ENCODE measurements at regions not wholly inside any gene's neighbourhood (a gene's known extent, or its start where the extent isn't known, plus 50 kb on each side); places are given as distances from the start of the nearest gene placed in this dataset.
A peak's percentile ranks its signal among the peaks of the same experiment; 100 is the strongest.

DNA sequence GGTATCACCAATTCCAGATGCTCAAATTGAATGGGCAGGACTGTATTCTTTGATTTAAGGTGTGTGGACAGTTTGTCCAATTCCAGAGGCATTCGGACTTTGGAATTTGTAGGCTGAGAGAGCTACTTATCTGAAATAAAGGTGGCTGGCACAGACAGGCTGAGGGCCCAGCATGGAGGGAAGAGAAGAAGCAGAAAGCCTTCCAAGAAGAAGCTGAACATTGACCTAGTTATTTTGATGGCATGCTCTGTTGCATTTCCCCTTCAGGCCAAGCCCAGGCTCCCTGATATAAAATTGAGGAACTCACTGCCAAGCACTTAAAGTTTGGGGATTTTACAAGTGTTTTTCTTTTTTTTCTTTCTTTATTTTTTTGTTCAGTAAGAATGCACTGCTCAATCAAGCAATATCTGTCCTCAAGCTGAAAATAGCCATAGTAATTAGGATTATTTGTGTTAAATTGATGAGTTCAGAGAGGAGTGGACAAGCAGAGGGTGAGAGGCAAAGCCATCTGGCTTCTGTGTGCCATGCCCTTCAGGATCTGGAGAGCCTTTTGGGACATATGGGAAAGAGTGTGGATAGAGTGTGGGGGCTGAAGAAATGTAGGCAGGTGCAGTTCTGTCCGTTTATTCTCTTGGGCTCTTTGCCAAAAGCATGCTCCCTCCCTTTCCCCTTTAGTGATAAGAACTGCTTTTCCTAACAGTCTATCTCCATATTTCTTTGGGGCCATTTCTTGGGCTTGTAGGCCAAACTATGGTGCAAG, 148.9 kb downstream of the OXSM start:
- DNase-seq (ENCODE audit: low spot score in 2 of 2), result no peak
- in situ Hi-C loops (cut with MboI; ENCODE audit: low sequenced_read_pairs), result loop anchor here (25.0 kb wide), 1 partner anchor 774 kb away; no protein-coding TSS in a partner anchor
- H3K9me3 ChIP-seq, result no peaks in the 10 kb centered on the region
- H3K27me3 ChIP-seq (ENCODE audit: low read depth), result no peaks in the 10 kb centered on the region
- H3K4me1 ChIP-seq, result no peaks in the 10 kb centered on the region
- no peaks in the 10 kb centered on the region for H3K36me3 ChIP-seq (replicated peaks)
- H3K4me3 ChIP-seq, result no peak overlapping the region

GRCh38 chr3:25940935-25941334, 151.0 kb downstream of the OXSM start:
- no peaks in the 10 kb centered on the region for H3K4me1 ChIP-seq
- no peaks in the 10 kb centered on the region for H3K36me3 ChIP-seq (replicated peaks)
- no peak for DNase-seq (ENCODE audit: low spot score in 2 of 2)
- H3K9me3 ChIP-seq, result no peaks in the 10 kb centered on the region
- no peak overlapping the region for H3K4me3 ChIP-seq
- no peaks in the 10 kb centered on the region for H3K27me3 ChIP-seq (ENCODE audit: low read depth)
- in situ Hi-C loops (cut with MboI; ENCODE audit: low sequenced_read_pairs), result loop anchor here (25.0 kb wide), 1 partner anchor 771 kb away; no protein-coding TSS in a partner anchor

DNA sequence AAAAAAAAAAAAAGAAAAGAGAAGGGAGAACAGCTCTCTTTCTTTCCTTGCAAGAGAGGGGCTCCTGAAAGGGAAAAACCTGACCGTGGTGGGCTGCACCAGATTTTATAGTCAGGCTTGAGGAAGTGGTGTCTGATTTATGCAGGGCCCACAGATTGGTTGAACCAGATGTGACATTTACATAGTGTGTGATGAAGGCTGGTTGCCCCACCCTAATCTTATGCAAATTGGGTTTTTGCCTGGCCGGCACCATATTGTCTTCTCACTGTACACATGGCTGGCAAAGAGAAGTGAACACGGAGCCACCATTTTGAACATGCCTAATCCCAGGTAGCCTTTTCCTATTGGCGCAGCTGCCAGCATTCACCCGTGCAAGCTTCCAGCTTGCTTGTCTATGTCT, 154.4 kb downstream of the OXSM start:
- H3K4me1 ChIP-seq, result no peaks in the 10 kb centered on the region
- DNase-seq (ENCODE audit: low spot score in 2 of 2), result no peak

DNA sequence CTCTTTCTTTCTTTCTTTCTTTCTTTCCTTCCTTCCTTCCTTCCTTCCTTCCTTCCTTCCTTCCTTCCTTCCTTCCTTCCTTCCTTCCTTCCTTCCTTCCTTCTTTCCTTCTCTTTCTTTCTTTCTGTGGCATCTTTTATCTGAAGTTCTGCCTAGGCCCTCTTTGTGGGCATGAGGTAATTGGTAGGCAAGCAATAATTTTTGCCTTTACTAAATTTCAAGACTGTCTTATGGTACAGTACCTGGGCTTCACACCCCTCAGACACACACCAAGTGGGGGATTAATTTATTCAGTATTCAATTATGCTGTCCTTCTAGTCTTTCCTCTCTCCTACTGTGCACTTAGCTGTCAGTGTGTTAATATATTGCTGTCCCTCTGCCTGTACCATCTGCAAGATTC, 155.5 kb downstream of the OXSM start:
- Histone ChIP-seq H3K4me1 (no peaks in the 10 kb centered on the region), H3K4me3 (no peak overlapping the region), H3K36me3 (replicated peaks) (no peaks in the 10 kb centered on the region), H3K9me3 (no peaks in the 10 kb centered on the region), H3K27me3 (ENCODE audit: low read depth) (peaks cover 4% of the 10 kb centered on the region; the same call in 1 of the 2 replicates)
- no peak for DNase-seq (ENCODE audit: low spot score in 2 of 2)
- in situ Hi-C loops (cut with MboI; ENCODE audit: low sequenced_read_pairs), result loop anchor here (25.0 kb wide), 1 partner anchor 767 kb away; no protein-coding TSS in a partner anchor

More for the DNA sequence above, 154.4 kb downstream of the OXSM start:
- in situ Hi-C loops (cut with MboI; ENCODE audit: low sequenced_read_pairs), result loop anchor here (25.0 kb wide), 1 partner anchor 768 kb away; no protein-coding TSS in a partner anchor
- Histone ChIP-seq H3K9me3 (no peaks in the 10 kb centered on the region), H3K4me3 (no peak overlapping the region), H3K27me3 (ENCODE audit: low read depth) (peaks cover 4% of the 10 kb centered on the region; the same call in 1 of the 2 replicates), H3K36me3 (replicated peaks) (no peaks in the 10 kb centered on the region)

DNA sequence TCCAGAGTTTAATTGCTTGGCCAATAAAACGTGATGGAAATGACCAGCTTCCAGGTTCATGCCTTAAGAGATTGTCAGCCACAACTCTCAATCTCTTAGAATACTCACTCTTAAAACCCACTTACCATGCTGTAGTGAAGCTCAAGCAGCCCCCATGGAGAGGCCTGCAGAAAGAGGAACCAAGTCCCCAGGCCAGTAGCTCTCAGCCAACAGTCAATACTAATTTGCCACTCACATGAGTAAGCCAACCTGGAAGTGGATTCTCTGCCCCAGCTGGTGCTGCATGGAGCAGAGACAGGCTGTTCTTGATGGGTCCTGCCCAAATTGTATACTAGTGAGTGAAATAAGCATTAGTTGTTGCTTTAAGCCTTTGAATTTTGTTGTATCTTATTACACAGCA, 155.9 kb downstream of the OXSM start:
- DNase-seq (ENCODE audit: low spot score in 2 of 2), result no peak
- Histone ChIP-seq H3K27me3 (ENCODE audit: low read depth) (peaks cover 4% of the 10 kb centered on the region; the same call in 1 of the 2 replicates), H3K4me1 (no peaks in the 10 kb centered on the region), H3K36me3 (replicated peaks) (no peaks in the 10 kb centered on the region), H3K9me3 (no peaks in the 10 kb centered on the region), H3K4me3 (no peak overlapping the region)
- in situ Hi-C loops (cut with MboI; ENCODE audit: low sequenced_read_pairs), result loop anchor here (25.0 kb wide), 1 partner anchor 766 kb away; no protein-coding TSS in a partner anchor

- DNase-seq (ENCODE audit: low spot score in 2 of 2), result no peak
- Histone ChIP-seq H3K9me3 (no peaks in the 10 kb centered on the region), H3K36me3 (replicated peaks) (no peaks in the 10 kb centered on the region), H3K4me3 (no peak overlapping the region), H3K27me3 (ENCODE audit: low read depth) (peaks cover 7% of the 10 kb centered on the region), H3K4me1 (no peaks in the 10 kb centered on the region)
- in situ Hi-C loops (cut with MboI; ENCODE audit: low sequenced_read_pairs), result no loop called here
Observed at GRCh38 chr3:25952133-25952532, 162.2 kb downstream of the OXSM start.

DNA sequence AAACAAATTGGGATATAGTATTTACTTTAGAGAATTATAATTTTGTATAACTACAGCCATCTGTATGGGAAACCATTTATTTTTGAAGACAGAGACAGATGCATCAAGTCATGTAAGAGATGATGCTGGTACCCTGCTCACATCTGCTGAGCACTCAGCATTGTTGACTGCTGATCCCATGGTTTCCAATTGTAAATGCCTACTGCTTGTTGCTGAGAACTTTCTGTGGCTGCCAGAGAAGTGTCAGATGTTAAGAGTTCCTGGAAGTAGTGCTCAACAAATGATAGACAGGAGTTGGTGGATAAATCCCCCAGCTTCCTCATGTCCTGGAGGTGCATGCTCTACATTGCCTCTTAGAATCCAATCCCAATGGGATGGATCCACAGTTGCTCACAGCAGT, 167.1 kb downstream of the OXSM start:
- no peak for DNase-seq (ENCODE audit: low spot score in 2 of 2)
- H3K4me1 ChIP-seq, result no peaks in the 10 kb centered on the region
- H3K27me3 ChIP-seq (ENCODE audit: low read depth), result peaks cover 3% of the 10 kb centered on the region; the same call in 1 of the 2 replicates
- no peaks in the 10 kb centered on the region for H3K36me3 ChIP-seq (replicated peaks)
- in situ Hi-C loops (cut with MboI; ENCODE audit: low sequenced_read_pairs), result no loop called here
- H3K9me3 ChIP-seq, result no peaks in the 10 kb centered on the region
- no peak overlapping the region for H3K4me3 ChIP-seq

DNA sequence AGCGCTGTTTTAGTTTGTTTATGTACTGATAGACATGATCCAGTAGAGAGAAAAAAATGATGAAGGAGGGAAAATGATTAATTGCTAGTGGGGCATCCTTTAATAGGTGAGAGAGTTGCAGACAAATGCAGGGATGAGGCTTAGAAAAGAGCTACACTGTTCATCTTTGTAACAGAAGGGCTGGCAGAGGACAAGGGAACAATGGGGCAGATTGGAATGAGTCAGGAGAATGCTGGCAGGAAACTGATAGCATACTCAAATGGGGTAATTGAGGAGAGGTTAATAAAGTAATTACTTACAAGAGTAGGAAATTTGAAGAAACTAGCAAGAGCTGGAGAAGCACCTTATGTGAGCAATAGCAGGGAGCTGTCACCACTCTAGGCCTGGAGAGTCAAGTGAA, 170.9 kb downstream of the OXSM start:
- DNase-seq (ENCODE audit: low spot score in 2 of 2), result no peak
- no peaks in the 10 kb centered on the region for H3K4me1 ChIP-seq
- no peaks in the 10 kb centered on the region for H3K36me3 ChIP-seq (replicated peaks)
- no peaks in the 10 kb centered on the region for H3K27me3 ChIP-seq (ENCODE audit: low read depth)
- in situ Hi-C loops (cut with MboI; ENCODE audit: low sequenced_read_pairs), result no loop called here
- no peak overlapping the region for H3K4me3 ChIP-seq
- H3K9me3 ChIP-seq, result no peaks in the 10 kb centered on the region

GRCh38 chr3:25962255-25962654, 172.4 kb downstream of the OXSM start:
- Histone ChIP-seq H3K27me3 (ENCODE audit: low read depth) (no peaks in the 10 kb centered on the region), H3K36me3 (replicated peaks) (no peaks in the 10 kb centered on the region), H3K4me3 (no peak overlapping the region), H3K4me1 (no peaks in the 10 kb centered on the region), H3K9me3 (no peaks in the 10 kb centered on the region)
- in situ Hi-C loops (cut with MboI; ENCODE audit: low sequenced_read_pairs), result no loop called here
- DNase-seq (ENCODE audit: low spot score in 2 of 2), result peak in 1 of 2 experiments; percentile 23

- H3K36me3 ChIP-seq (replicated peaks), result no peaks in the 10 kb centered on the region
- H3K4me3 ChIP-seq, result no peak overlapping the region
- H3K9me3 ChIP-seq, result no peaks in the 10 kb centered on the region
- no peak for DNase-seq (ENCODE audit: low spot score in 2 of 2)
- in situ Hi-C loops (cut with MboI; ENCODE audit: low sequenced_read_pairs), result no loop called here
- H3K4me1 ChIP-seq, result no peaks in the 10 kb centered on the region
- H3K27me3 ChIP-seq (ENCODE audit: low read depth), result peaks cover 2% of the 10 kb centered on the region; the same call in 1 of the 2 replicates
Observed at GRCh38 chr3:25964141-25964540, 174.3 kb downstream of the OXSM start.

DNA sequence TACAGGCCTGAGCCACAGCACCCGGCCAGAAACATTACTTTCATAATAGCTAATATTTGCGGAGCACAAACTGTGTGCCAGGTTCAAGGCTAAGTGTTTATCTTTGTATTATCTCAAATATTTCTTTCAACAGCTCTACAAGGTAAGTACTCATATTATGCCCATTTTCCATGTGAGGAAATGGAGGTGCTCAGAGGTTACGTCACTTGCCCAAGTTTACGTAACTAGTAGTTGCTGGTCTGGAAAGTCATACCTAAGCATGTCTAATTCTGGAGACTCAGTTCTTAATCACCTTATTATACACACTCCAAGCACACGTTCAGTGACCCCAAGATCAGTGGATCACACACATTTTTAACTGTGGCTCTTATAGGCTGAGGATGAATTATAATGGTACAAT, 177.5 kb downstream of the OXSM start:
- Histone ChIP-seq H3K27me3 (ENCODE audit: low read depth) (peaks cover 2% of the 10 kb centered on the region; the same call in 1 of the 2 replicates), H3K4me3 (no peak overlapping the region), H3K36me3 (replicated peaks) (no peaks in the 10 kb centered on the region), H3K9me3 (no peaks in the 10 kb centered on the region), H3K4me1 (no peaks in the 10 kb centered on the region)
- DNase-seq (ENCODE audit: low spot score in 2 of 2), result no peak
- in situ Hi-C loops (cut with MboI; ENCODE audit: low sequenced_read_pairs), result no loop called here

DNA sequence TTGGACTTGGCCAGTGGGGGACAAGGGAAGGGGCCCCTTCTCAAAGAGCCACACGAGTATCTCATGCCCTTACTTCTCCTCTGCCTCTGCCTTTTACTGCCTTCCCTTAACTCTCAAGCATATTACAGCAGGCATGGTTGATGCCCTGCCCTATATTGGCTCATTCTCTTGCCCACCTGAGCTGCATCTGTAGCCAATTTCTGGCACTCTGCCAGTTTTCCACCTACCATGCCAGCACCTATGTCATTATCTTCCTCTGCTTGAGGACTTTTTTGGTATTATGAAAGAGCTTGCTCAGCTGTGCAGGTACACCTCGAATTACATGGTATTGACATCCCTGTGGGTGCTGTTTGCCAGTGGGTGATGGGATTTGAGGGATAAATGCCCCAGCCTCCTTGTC, 181.8 kb downstream of the OXSM start:
- Histone ChIP-seq H3K4me3 (no peak overlapping the region), H3K27me3 (ENCODE audit: low read depth) (peaks cover 2% of the 10 kb centered on the region), H3K4me1 (no peaks in the 10 kb centered on the region), H3K36me3 (replicated peaks) (no peaks in the 10 kb centered on the region), H3K9me3 (no peaks in the 10 kb centered on the region)
- DNase-seq (ENCODE audit: low spot score in 2 of 2), result no peak
- in situ Hi-C loops (cut with MboI; ENCODE audit: low sequenced_read_pairs), result no loop called here

DNA sequence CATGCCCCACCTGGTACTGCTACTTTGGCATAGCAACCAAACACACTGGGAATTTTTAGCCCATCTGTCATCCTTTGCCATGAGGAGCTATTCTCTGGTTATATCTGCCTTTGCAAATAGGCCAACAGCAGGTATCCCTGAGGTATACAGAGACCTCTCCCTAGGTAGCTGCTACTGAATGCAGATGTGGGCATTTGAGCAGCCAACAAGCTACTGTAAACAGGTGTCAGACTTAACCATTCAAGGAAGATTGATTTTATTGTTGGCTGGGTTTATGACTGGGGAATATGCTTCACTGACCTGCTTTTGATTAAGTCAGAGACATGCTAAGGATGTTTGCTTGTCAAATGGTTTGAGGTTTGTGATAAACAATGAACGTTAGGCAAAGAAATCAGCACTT, 183.2 kb downstream of the OXSM start:
- no peak overlapping the region for H3K4me3 ChIP-seq
- no peaks in the 10 kb centered on the region for H3K4me1 ChIP-seq
- peaks cover 2% of the 10 kb centered on the region for H3K27me3 ChIP-seq (ENCODE audit: low read depth)
- in situ Hi-C loops (cut with MboI; ENCODE audit: low sequenced_read_pairs), result no loop called here
- no peaks in the 10 kb centered on the region for H3K36me3 ChIP-seq (replicated peaks)
- H3K9me3 ChIP-seq, result no peaks in the 10 kb centered on the region
- DNase-seq (ENCODE audit: low spot score in 2 of 2), result no peak

DNA sequence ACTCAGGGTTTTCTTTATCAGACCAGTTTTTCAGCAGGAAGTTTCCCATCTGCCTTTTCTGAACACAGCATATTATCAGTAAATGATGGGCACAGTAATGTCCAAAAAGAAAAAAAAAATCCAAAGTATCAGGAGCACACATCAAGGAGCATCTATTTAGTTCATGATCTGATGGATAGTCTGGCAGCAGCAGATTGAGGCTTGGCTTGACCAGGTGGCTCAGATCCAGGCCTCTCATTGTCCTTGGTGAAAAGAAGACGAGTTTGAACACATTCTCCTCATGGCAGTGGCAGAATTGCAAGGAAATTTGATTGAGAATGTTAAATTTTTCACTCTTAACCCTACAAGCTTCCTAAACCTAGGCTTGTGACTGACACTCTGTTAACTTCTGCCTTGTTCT, 192.9 kb downstream of the OXSM start:
- H3K4me1 ChIP-seq, result no peaks in the 10 kb centered on the region
- no peaks in the 10 kb centered on the region for H3K27me3 ChIP-seq (ENCODE audit: low read depth)
- no peak overlapping the region for H3K4me3 ChIP-seq
- DNase-seq (ENCODE audit: low spot score in 2 of 2), result no peak
- H3K36me3 ChIP-seq (replicated peaks), result no peaks in the 10 kb centered on the region
- in situ Hi-C loops (cut with MboI; ENCODE audit: low sequenced_read_pairs), result no loop called here
- H3K9me3 ChIP-seq, result no peaks in the 10 kb centered on the region

Data from HAP-1 (cell line).